H9 (cell line): ENCODE measurements at regions not wholly inside any gene's neighbourhood (a gene's known extent, or its start where the extent isn't known, plus 50 kb on each side); places are given as distances from the start of the nearest gene placed in this dataset.
"Not testable (repeated sequence)": the region's sequence is repeated elsewhere in the genome, so short reads cannot be mapped to it uniquely, and the experiment has no call there.

Experiments used
- DNase-seq: peaks from one replicate; pipeline ENCODE4 v3.0.0-alpha.2; 2017
- H2AFZ ChIP-seq: one replicate; pipeline ENCODE4 v1.6.1; 2013; ENCODE audit warnings: mild to moderate bottlenecking, low read length, control low read depth, moderate library complexity
- H2AK5ac ChIP-seq: 2 replicates; pipeline ENCODE4 v1.6.1; 2013; ENCODE audit warnings: low read length, control low read depth, mixed read lengths; ENCODE audit not compliant: insufficient read length
- H2BK120ac ChIP-seq: one replicate; pipeline ENCODE4 v1.6.1; 2013; ENCODE audit warnings: low read depth, mild to moderate bottlenecking, low read length, control low read depth, inconsistent platforms; ENCODE audit not compliant: poor library complexity, severe bottlenecking
- H2BK12ac ChIP-seq: 2 replicates; pipeline ENCODE4 v1.6.1; 2013; ENCODE audit warnings: low read length, control low read depth, mixed read lengths, low read depth; ENCODE audit not compliant: insufficient read length
- H2BK15ac ChIP-seq: 2 replicates; pipeline ENCODE4 v1.6.1; 2013; ENCODE audit warnings: low read depth, low read length, control low read depth
- H2BK20ac ChIP-seq: one replicate; pipeline ENCODE4 v1.6.1; 2013; ENCODE audit warnings: low read depth, mild to moderate bottlenecking, low read length, control low read depth, inconsistent platforms; ENCODE audit not compliant: poor library complexity, severe bottlenecking
- H2BK5ac ChIP-seq: 2 replicates; pipeline ENCODE4 v1.6.1; 2013; ENCODE audit warnings: low read length, control low read depth, mixed read lengths; ENCODE audit not compliant: insufficient read length
- H3K14ac ChIP-seq: 2 replicates; pipeline ENCODE4 v1.6.1; 2013; ENCODE audit warnings: low read length, control low read depth; ENCODE audit not compliant: insufficient read depth
- H3K18ac ChIP-seq: 2 replicates; pipeline ENCODE4 v1.6.1; 2013; ENCODE audit warnings: low read depth, mild to moderate bottlenecking, mixed read lengths, low read length, control low read depth; ENCODE audit not compliant: insufficient read length
- H3K23ac ChIP-seq: 2 replicates; pipeline ENCODE4 v1.6.1; 2013; ENCODE audit warnings: low read length, control low read depth, mixed read lengths, low read depth; ENCODE audit not compliant: insufficient read length
- H3K23me2 ChIP-seq: 2 replicates; pipeline ENCODE4 v1.6.1; 2013; ENCODE audit warnings: low read depth, mild to moderate bottlenecking, mixed read lengths, low read length, control low read depth; ENCODE audit not compliant: insufficient read length, poor library complexity, severe bottlenecking
- H3K27ac ChIP-seq: 2 replicates; pipeline ENCODE4 v1.5.1; 2013; ENCODE audit warnings: low read length, control low read depth, mixed read lengths, low read depth; ENCODE audit not compliant: insufficient read length
- H3K27me3 ChIP-seq: 2 replicates; pipeline ENCODE4 v1.6.1; 2013; ENCODE audit warnings: low read length, control low read depth, inconsistent platforms; ENCODE audit not compliant: insufficient read depth
- H3K4ac ChIP-seq: 2 replicates; pipeline ENCODE4 v1.6.1; 2013; ENCODE audit warnings: low read depth, mild to moderate bottlenecking, control low read depth, inconsistent platforms, low read length, moderate library complexity
- H3K4me1 ChIP-seq: 2 replicates; pipeline ENCODE4 v1.6.1; 2013; ENCODE audit warnings: low read length, control low read depth, inconsistent platforms; ENCODE audit not compliant: insufficient read depth
- H3K4me2 ChIP-seq: 2 replicates; pipeline ENCODE4 v1.6.1; 2013; ENCODE audit warnings: low read length, control low read depth, mixed read lengths; ENCODE audit not compliant: insufficient read length, insufficient read depth
- H3K56ac ChIP-seq: 2 replicates; pipeline ENCODE4 v1.6.1; 2013; ENCODE audit warnings: low read depth, mild to moderate bottlenecking, mixed read lengths, low read length, control low read depth; ENCODE audit not compliant: insufficient read length
- H3K79me1 ChIP-seq: 2 replicates; pipeline ENCODE4 v1.6.1; 2013; ENCODE audit warnings: low read depth, mild to moderate bottlenecking, moderate library complexity, low read length, control low read depth, inconsistent platforms; ENCODE audit not compliant: insufficient read depth, poor library complexity, severe bottlenecking
- H3K79me2 ChIP-seq: 2 replicates; pipeline ENCODE4 v1.6.1; 2013; ENCODE audit warnings: low read length, control low read depth, inconsistent platforms; ENCODE audit not compliant: insufficient read depth
- H3K9ac ChIP-seq: 2 replicates; pipeline ENCODE4 v1.6.1; 2013; ENCODE audit warnings: low read length, control low read depth, mixed read lengths; ENCODE audit not compliant: insufficient read length; ENCODE audit errors: extremely low read depth
- H3K9me3 ChIP-seq: one replicate; pipeline ENCODE4 v1.6.1; 2013; ENCODE audit warnings: low read depth, low read length, inconsistent platforms; ENCODE audit not compliant: control insufficient read depth
- H3T11ph ChIP-seq: one replicate; pipeline ENCODE4 v1.6.1; 2013; ENCODE audit warnings: mild to moderate bottlenecking, low read length, control low read depth, inconsistent platforms
- H4K20me1 ChIP-seq: one replicate; pipeline ENCODE4 v1.6.1; 2013; ENCODE audit not compliant: control insufficient read depth, insufficient read length, insufficient read depth
- H4K5ac ChIP-seq: 2 replicates; pipeline ENCODE4 v1.6.1; 2013; ENCODE audit warnings: low read depth, mild to moderate bottlenecking, mixed read lengths, low read length, control low read depth; ENCODE audit not compliant: insufficient read length
- H4K8ac ChIP-seq: replicated peaks from 2 replicates; pipeline ENCODE4 v1.6.1; 2013; ENCODE audit warnings: low read length, control low read depth, mixed read lengths, low read depth; ENCODE audit not compliant: insufficient read length
- H4K91ac ChIP-seq: 2 replicates; pipeline ENCODE4 v1.6.1; 2013; ENCODE audit warnings: low read depth, mild to moderate bottlenecking, moderate library complexity, mixed read lengths, low read length, control low read depth; ENCODE audit not compliant: insufficient read length
- H3K27ac Mint-ChIP-seq, 3 experiments: 2 replicates in 2 of 3; 3 replicates in 1 of 3; pipeline ENCODE4 v1.8.0; 2020 to 2021; ENCODE audit warnings: mixed read lengths in 3 of 3, mild to moderate bottlenecking in 1 of 3, moderate library complexity in 1 of 3
- H3K27me3 Mint-ChIP-seq: 2 replicates; pipeline ENCODE4 v1.8.0; 2021; ENCODE audit warnings: low read depth, mild to moderate bottlenecking, moderate library complexity, mixed read lengths
- H3K36me3 Mint-ChIP-seq, 3 experiments: 2 replicates in 2 of 3; 3 replicates in 1 of 3; pipeline ENCODE4 v1.8.0; 2020 to 2021; ENCODE audit warnings: low read depth in 3 of 3, mixed read lengths in 3 of 3; ENCODE audit not compliant: insufficient read depth in 1 of 3
- H3K4me1 Mint-ChIP-seq, 2 experiments: 2 replicates each; pipeline ENCODE4 v1.8.0; 2020; ENCODE audit warnings: mixed read lengths in 2 of 2
- H3K4me3 Mint-ChIP-seq, 2 experiments: 2 replicates in 1 of 2; 3 replicates in 1 of 2; pipeline ENCODE4 v1.8.0; 2020 to 2021; ENCODE audit warnings: mild to moderate bottlenecking in 2 of 2, mixed read lengths in 2 of 2, moderate library complexity in 1 of 2
- H3K9me3 Mint-ChIP-seq, 2 experiments: 2 replicates in 1 of 2; 3 replicates in 1 of 2; pipeline ENCODE4 v1.8.0; 2020; ENCODE audit warnings: mild to moderate bottlenecking in 2 of 2, mixed read lengths in 2 of 2, moderate library complexity in 1 of 2
- CTCF ChIP-seq: fragments of 200-600 bp; sonication (generic); conservative IDR thresholded peaks from 3 replicates; pipeline ENCODE4 v1.8.0; 2021; ENCODE audit warnings: antibody characterized with exemption, mild to moderate bottlenecking
- WGBS: extraction: QIAGEN DNeasy Blood & Tissue Kit; methylation state at CpG from one replicate; pipeline ENCODE4 v1.1.7; 2013; ENCODE audit warnings: missing lambda C conversion rate, low lambda C conversion rate, mixed read lengths; ENCODE audit not compliant: insufficient read length; ENCODE audit errors: extremely low coverage; 5-methylcytosine and 5-hydroxymethylcytosine counted together

GRCh38 chr13:54078271-54078870 is 1049.8 kb downstream of the OLFM4 start:
- Histone ChIP-seq H3K23ac (no peak overlapping the region), H2AK5ac (no peak overlapping the region), H3T11ph (no peak overlapping the region), H3K4me1 (no peaks in the 10 kb centered on the region), H3K9me3 (no peaks in the 10 kb centered on the region), H2AFZ (no peak overlapping the region), H3K4me2 (no peak overlapping the region), H3K27ac (no peak overlapping the region), H3K56ac (no peak overlapping the region), H3K27me3 (no peaks in the 10 kb centered on the region), H2BK15ac (no peak overlapping the region), H3K18ac (no peak overlapping the region), H2BK120ac (no peak overlapping the region), H4K5ac (no peak overlapping the region), H2BK20ac (no peak overlapping the region), H4K20me1 (no peaks in the 10 kb centered on the region), H3K79me1 (no peaks in the 10 kb centered on the region), H3K14ac (no peak overlapping the region), H3K23me2 (no peaks in the 10 kb centered on the region), H2BK5ac (no peak overlapping the region), H4K8ac (no peak overlapping the region), H2BK12ac (no peak overlapping the region), H3K4ac (no peak overlapping the region), H3K9ac (no peak overlapping the region), H3K79me2 (no peaks in the 10 kb centered on the region), H4K91ac (no peak overlapping the region)
- Mint-ChIP-seq H3K27ac (no peak overlapping the region), H3K9me3 (peaks cover 5 to 10% of the 10 kb centered on the region in 2 experiments; a peak in 4 of 5 replicates), H3K36me3 (peaks cover 0 to 9% (median 3%) of the 10 kb centered on the region in 3 experiments; a peak in 4 of 7 replicates), H3K27me3 (no peaks in the 10 kb centered on the region), H3K4me3 (no peak overlapping the region), H3K4me1 (peaks cover 4 to 5% of the 10 kb centered on the region in 2 experiments; a peak in 1 of 4 replicates)
- TF ChIP-seq CTCF = no peak
- no peak for DNase-seq
- no CpG with 5 or more reads among the region's 3 CpGs for WGBS

- H3K4me3 Mint-ChIP-seq, H2BK5ac ChIP-seq, H3K27me3 ChIP-seq, H3K4me1 Mint-ChIP-seq, H3K4me1 ChIP-seq, H4K5ac ChIP-seq, H3K79me1 ChIP-seq, H3K14ac ChIP-seq, H4K8ac ChIP-seq, H3K27ac Mint-ChIP-seq, H3K23me2 ChIP-seq, H3K23ac ChIP-seq, H4K20me1 ChIP-seq, H3K27me3 Mint-ChIP-seq, H3T11ph ChIP-seq, H3K56ac ChIP-seq, H3K36me3 Mint-ChIP-seq, H3K79me2 ChIP-seq, H2BK12ac ChIP-seq, H3K9ac ChIP-seq, H4K91ac ChIP-seq, H3K9me3 Mint-ChIP-seq, H2BK20ac ChIP-seq, H2BK15ac ChIP-seq, H2AK5ac ChIP-seq, H3K18ac ChIP-seq, H2BK120ac ChIP-seq, H3K4me2 ChIP-seq, H3K4ac ChIP-seq, H3K27ac ChIP-seq, H2AFZ ChIP-seq, H3K9me3 ChIP-seq, DNase-seq: not testable (repeated sequence)
- WGBS = no CpG with 5 or more reads among the region's 11 CpGs
Measured at GRCh38 chr13:54082309-54082708, 1053.7 kb downstream of the OLFM4 start.
